GM10266 (cell line): ENCODE measurements at regions not wholly inside any gene's neighbourhood (a gene's known extent, or its start where the extent isn't known, plus 50 kb on each side); places are given as distances from the start of the nearest gene placed in this dataset.

Experiments
- DNase-seq: peaks from one replicate; pipeline ENCODE4 v3.0.0; 2012; ENCODE audit errors: extremely low spot score
- CTCF ChIP-seq: IDR thresholded peaks from 2 replicates; pipeline ENCODE4 v1.5.1; 2012; ENCODE audit warnings: mild to moderate bottlenecking, low read depth; ENCODE audit not compliant: control insufficient read depth, insufficient read depth; ENCODE audit errors: missing control alignments

DNA sequence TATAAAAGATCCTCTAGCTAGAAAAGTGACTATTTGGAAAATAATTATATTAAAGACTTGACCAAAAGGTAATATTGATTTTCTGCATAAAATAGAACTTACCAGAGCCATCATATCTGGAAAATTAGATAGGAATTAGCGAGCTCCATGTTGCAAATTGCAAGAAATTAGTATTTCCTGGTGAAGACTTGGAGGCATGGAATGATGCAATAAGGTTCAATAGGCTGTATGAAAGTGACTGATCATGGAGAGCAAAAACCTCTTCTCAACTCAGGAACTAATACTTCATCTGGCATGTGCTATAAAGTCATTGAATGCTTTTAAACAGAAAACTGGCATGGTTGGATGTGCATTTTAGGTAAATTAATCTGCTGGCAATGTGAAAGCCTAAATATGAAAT is 66.3 kb upstream of the UFM1 start:
- no peak for TF ChIP-seq CTCF
- DNase-seq: no peak

DNA sequence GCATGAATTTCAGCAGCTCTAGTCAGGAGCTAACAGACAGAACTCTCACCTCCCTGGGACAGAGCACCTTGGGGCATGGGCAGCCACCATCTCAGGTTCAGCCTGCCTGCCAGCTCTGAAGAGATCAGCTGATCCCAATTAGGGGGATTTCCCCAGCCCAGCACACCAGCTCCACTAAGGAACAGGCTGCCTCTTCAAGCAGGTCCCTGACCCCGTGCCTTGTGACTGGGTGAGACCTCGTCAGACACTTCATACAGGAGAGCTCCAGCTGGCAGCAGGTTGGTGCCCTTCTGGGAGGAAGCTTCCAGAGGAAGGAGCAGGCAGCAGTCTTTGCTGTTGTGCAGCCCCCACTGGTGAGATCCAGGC is 84.5 kb upstream of the UFM1 start:
- TF ChIP-seq CTCF: no peak
- DNase-seq: no peak

DNA sequence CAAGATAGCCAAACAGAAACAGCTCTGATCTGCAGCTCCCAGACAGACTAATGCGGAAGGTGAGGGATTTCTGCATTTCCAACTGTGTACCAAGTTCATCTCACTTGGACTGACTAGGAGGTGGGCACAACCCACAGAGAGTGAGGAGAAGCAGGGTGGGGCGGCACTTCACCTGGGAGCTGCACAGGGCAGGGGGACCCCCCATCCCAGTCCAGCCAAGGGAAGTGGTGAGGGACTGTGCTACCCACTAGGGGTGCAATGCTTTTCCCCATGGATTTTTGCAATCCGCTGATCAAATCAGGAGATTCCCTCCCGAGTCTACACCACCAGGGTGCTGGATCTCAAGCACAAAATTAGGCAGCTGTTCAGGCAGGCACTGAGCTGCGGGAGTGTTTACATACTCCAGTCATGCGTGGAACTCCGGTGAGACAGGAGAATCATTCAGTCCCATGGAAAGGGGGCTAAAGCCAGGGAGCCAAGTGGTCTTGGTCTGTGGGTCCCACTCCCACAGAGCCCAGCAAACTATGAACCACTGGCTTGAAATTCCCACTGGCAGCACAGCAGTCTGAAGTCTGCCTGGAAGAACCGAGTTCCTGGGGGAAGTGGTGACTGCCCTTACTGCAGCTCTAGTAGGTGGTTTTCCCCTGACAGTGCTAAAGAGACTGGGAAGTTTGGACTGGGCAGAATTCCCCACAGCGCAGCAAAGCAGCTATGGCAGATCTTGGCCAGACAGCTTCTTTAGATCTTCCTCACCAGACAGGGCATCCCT is 85.1 kb upstream of the UFM1 start:
- no peak for DNase-seq
- TF ChIP-seq CTCF: no peak

DNA sequence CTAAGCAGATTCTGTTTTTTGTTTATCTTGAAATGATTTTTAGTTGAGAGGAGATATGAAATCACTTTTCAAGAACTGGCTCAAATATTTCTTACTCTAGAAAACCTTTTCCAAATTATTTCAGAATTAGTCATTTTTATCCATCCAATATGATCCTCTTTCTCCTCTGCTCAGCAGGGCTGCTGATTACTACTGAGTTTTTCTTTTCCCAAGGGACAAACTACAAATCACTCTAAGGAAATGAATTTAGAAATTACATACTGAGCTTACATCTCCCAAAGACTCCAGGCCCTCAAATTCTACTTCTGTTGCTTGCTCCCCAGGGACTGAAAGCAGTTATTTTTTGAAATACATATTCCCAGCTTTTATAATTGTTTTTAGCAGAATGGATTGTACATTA is 87.4 kb upstream of the UFM1 start:
- no peak for DNase-seq
- TF ChIP-seq CTCF: no peak

- DNase-seq: no peak
- TF ChIP-seq CTCF: no peak
Observed at GRCh38 chr13:38255600-38255999, 94.1 kb upstream of the UFM1 start.

DNA sequence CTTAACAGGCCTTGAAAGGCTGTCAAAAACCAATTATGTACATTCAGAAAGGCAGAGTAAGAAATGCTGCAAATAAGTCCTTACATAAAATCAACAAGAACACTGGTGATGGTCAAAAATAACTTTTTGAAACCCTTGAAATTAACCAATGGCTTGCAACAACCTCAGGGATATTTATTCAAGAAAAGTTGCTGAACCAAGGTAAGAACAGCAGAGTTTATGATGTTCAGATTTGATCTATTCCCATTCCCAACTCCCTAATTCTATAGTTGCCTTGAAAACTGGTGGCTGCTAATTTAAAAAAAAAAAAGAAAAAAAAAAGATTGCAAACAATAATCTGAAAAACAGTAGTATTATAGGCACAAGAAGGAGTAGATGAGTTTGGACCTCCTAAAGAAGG is 109.8 kb upstream of the UFM1 start:
- no peak for DNase-seq
- no peak for TF ChIP-seq CTCF

- no peak for DNase-seq
- TF ChIP-seq CTCF: no peak
Observed at GRCh38 chr13:38228322-38228721, 121.3 kb upstream of the UFM1 start.
